ENCODE measurements at regions not wholly inside any gene's neighbourhood (a gene's known extent, or its start where the extent isn't known, plus 50 kb on each side); places are given as distances from the start of the nearest gene placed in this dataset.

DNA sequence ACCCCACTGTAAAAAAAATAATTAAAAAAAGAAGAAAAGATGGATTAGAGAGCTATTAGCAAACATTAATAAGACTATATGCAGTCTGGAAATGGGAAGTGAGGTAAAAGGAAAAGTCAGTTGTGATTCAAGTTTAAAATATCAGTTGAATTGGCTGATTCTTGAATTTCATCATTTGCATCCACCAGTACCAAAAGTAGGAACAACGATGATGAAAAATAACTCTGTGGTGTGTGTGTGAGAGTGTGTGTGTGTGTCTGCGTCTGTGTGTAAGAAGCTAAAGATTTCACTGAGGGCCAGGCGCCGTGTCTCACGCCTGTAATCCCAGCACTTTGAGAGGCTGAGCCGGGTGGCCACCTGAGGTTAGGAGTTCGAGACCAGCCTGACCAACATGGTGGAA is 56.0 kb upstream of the SLC4A7 start:
- no peak for DNase-seq (ENCODE audit: low read depth)
- TF ChIP-seq, protein P1, sequence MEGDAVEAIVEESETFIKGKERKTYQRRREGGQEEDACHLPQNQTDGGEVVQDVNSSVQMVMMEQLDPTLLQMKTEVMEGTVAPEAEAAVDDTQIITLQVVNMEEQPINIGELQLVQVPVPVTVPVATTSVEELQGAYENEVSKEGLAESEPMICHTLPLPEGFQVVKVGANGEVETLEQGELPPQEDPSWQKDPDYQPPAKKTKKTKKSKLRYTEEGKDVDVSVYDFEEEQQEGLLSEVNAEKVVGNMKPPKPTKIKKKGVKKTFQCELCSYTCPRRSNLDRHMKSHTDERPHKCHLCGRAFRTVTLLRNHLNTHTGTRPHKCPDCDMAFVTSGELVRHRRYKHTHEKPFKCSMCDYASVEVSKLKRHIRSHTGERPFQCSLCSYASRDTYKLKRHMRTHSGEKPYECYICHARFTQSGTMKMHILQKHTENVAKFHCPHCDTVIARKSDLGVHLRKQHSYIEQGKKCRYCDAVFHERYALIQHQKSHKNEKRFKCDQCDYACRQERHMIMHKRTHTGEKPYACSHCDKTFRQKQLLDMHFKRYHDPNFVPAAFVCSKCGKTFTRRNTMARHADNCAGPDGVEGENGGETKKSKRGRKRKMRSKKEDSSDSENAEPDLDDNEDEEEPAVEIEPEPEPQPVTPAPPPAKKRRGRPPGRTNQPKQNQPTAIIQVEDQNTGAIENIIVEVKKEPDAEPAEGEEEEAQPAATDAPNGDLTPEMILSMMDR (conservative IDR thresholded peaks at IDR 0.05; ENCODE audit: low read length): no peak
- no peak overlapping the region for H3K4me3 ChIP-seq (ENCODE audit: low read length)

DNA sequence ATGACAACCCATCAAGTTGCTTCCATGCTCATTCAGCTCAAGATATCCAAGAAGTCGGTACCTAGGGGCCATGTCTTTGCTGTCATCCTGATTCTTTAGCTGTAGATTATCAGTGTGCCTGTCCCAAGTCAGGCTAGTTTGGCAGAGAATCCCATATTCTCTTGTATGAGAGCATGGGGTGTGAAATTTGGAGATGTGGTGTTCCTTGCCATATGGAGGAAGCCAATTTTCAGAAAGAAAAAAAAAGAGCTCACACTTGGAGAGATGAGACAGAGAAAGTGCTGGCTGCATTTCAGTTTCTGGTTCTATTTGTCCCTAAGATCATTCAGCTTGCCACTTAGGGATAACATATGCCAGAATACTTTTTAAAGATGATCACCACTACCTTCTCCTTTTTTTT is 52.3 kb upstream of the SLC4A7 start:
- H3K4me3 ChIP-seq (ENCODE audit: low read length): no peak overlapping the region
- TF ChIP-seq, protein P1 (conservative IDR thresholded peaks at IDR 0.05; ENCODE audit: low read length): no peak
- no peak for DNase-seq (ENCODE audit: low read depth)

DNA sequence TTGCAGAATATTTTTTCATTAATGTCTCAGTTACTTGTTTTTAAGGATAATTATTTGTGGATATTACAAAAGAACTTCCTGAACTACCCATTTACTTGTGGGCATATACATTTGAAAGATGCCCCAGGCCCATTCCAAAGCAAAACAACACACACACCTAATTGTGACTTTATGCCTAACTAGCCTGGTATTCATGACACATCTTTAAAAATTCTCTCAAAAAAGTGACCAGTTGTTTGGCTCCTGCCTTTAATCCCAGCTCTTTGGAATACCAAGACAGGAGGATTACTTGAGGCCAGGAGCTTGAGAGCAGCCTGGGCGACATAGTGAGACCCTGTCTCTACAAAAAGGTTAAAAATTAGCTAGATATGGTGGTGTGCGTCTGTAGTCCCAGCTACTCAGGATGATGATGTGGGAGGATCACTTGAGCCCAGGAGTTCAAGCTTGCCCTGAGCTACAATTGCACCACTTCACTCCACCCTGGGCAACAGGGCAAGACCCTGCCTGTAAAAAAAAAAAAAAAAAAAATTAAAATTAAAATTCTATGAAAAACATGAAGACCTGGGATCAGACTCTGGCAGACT is 51.7 kb upstream of the SLC4A7 start:
- H3K4me3 ChIP-seq (ENCODE audit: low read length): no peak overlapping the region
- peak; percentile 68 for DNase-seq (ENCODE audit: low read depth)
- TF ChIP-seq, protein P1 (conservative IDR thresholded peaks at IDR 0.05; ENCODE audit: low read length): no peak

- TF ChIP-seq, protein P1 (conservative IDR thresholded peaks at IDR 0.05; ENCODE audit: low read length): peak; percentile 79
- DNase-seq (ENCODE audit: low read depth): peak; percentile 99
- no peak overlapping the region for H3K4me3 ChIP-seq (ENCODE audit: low read length)
These were observed 49.8 kb upstream of the SLC4A7 start for GRCh38 chr3:27533718-27534573.
